SW480 (cell line): ENCODE measurements at regions not wholly inside any gene's neighbourhood (a gene's known extent, or its start where the extent isn't known, plus 50 kb on each side); places are given as distances from the start of the nearest gene placed in this dataset.
"Not testable (repeated sequence)": the region's sequence is repeated elsewhere in the genome, so short reads cannot be mapped to it uniquely, and the experiment has no call there.

Experiments used
- DNase-seq: peaks from one replicate; pipeline ENCODE4 v3.0.0-alpha.2; 2016; ENCODE audit warnings: low spot score

GRCh38 chr6:51152594-51152993 is 333.9 kb downstream of the TFAP2B start:
- no peak for DNase-seq

- no peak for DNase-seq
Measured at GRCh38 chr6:51153109-51153508, 334.4 kb downstream of the TFAP2B start.

GRCh38 chr6:51154925-51155324 is 336.3 kb downstream of the TFAP2B start:
- not testable (repeated sequence) for DNase-seq

GRCh38 chr6:51159260-51159659 is 340.6 kb downstream of the TFAP2B start:
- not testable (repeated sequence) for DNase-seq

GRCh38 chr6:51161752-51162151 is 343.1 kb downstream of the TFAP2B start:
- no peak for DNase-seq

- no peak for DNase-seq
Measured at GRCh38 chr6:51163843-51164529, 345.3 kb downstream of the TFAP2B start.

GRCh38 chr6:51166914-51167313 is 348.2 kb downstream of the TFAP2B start:
- DNase-seq, result no peak

GRCh38 chr6:51167468-51167867 is 348.8 kb downstream of the TFAP2B start:
- no peak for DNase-seq

GRCh38 chr6:51182827-51183226 is 364.2 kb downstream of the TFAP2B start:
- DNase-seq, result no peak

GRCh38 chr6:51184046-51184445 is 365.4 kb downstream of the TFAP2B start:
- no peak for DNase-seq

- DNase-seq, result not testable (repeated sequence)
Measured at GRCh38 chr6:51193163-51193562, 374.5 kb downstream of the TFAP2B start.

- no peak for DNase-seq
Measured at GRCh38 chr6:51199105-51199552, 380.5 kb downstream of the TFAP2B start.

GRCh38 chr6:51199733-51200260 is 381.1 kb downstream of the TFAP2B start:
- no peak for DNase-seq

- DNase-seq, result no peak
Measured at GRCh38 chr6:51200676-51201075, 382.0 kb downstream of the TFAP2B start.

GRCh38 chr6:51202653-51203052 is 384.0 kb downstream of the TFAP2B start:
- not testable (repeated sequence) for DNase-seq

- DNase-seq, result no peak
Measured at GRCh38 chr6:51203504-51203903, 384.8 kb downstream of the TFAP2B start.

- not testable (repeated sequence) for DNase-seq
Measured at GRCh38 chr6:51206686-51207085, 388.0 kb downstream of the TFAP2B start.

GRCh38 chr6:51209651-51210050 is 391.0 kb downstream of the TFAP2B start:
- DNase-seq, result no peak

- DNase-seq, result no peak
Measured at GRCh38 chr6:51213811-51214210, 395.1 kb downstream of the TFAP2B start.

GRCh38 chr6:51214442-51214841 is 395.8 kb downstream of the TFAP2B start:
- DNase-seq, result no peak

GRCh38 chr6:51218181-51218580 is 399.5 kb downstream of the TFAP2B start:
- no peak for DNase-seq

GRCh38 chr6:51224580-51225240 is 406.0 kb downstream of the TFAP2B start:
- not testable (repeated sequence) for DNase-seq

- no peak for DNase-seq
Measured at GRCh38 chr6:51241376-51241775, 422.7 kb downstream of the TFAP2B start.
